ENCODE measurements at regions not wholly inside any gene's neighbourhood (a gene's known extent, or its start where the extent isn't known, plus 50 kb on each side); places are given as distances from the start of the nearest gene placed in this dataset.

- TF ChIP-seq SIN3A (IDR thresholded peaks at IDR 0.05; ENCODE audit: borderline replicate concordance, insufficient read depth, low read length) (no peak), FOXP2 (optimal IDR thresholded peaks at IDR 0.05; ENCODE audit: borderline replicate concordance, extremely low read depth, extremely low read length, insufficient read depth) (no peak), POLR2AphosphoS5 (IDR thresholded peaks at IDR 0.05; ENCODE audit: low read depth, low read length) (no peak), TAF1 (IDR thresholded peaks at IDR 0.05; ENCODE audit: borderline replicate concordance, insufficient read depth, low read length) (no peak)
- TF ChIP-seq, protein P1, sequence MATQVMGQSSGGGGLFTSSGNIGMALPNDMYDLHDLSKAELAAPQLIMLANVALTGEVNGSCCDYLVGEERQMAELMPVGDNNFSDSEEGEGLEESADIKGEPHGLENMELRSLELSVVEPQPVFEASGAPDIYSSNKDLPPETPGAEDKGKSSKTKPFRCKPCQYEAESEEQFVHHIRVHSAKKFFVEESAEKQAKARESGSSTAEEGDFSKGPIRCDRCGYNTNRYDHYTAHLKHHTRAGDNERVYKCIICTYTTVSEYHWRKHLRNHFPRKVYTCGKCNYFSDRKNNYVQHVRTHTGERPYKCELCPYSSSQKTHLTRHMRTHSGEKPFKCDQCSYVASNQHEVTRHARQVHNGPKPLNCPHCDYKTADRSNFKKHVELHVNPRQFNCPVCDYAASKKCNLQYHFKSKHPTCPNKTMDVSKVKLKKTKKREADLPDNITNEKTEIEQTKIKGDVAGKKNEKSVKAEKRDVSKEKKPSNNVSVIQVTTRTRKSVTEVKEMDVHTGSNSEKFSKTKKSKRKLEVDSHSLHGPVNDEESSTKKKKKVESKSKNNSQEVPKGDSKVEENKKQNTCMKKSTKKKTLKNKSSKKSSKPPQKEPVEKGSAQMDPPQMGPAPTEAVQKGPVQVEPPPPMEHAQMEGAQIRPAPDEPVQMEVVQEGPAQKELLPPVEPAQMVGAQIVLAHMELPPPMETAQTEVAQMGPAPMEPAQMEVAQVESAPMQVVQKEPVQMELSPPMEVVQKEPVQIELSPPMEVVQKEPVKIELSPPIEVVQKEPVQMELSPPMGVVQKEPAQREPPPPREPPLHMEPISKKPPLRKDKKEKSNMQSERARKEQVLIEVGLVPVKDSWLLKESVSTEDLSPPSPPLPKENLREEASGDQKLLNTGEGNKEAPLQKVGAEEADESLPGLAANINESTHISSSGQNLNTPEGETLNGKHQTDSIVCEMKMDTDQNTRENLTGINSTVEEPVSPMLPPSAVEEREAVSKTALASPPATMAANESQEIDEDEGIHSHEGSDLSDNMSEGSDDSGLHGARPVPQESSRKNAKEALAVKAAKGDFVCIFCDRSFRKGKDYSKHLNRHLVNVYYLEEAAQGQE (IDR thresholded peaks at IDR 0.05; ENCODE audit: insufficient read depth in 1 of 2, low read depth in 2 of 2, low read length in 2 of 2) = no peak
Observed at GRCh38 chr16:64102654-64103053, 1019.2 kb downstream of the CDH11 start.

DNA sequence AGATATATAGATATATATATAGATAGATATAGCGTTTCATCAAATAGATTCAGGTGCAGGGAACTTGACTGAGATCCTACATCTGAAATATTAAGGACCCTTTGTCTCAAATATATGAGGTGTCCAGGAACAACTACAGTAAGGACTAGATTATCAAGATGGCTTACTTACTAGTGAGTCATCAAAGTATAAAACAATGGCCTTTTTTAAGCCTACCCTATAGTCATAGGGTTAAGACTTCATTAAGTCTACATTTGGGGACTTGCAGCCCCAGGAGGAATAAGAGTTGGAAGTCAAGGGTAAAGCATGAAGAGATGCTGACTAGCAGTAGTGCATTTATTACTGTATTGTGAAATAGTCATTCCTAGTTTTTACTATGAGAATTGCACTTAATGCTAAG, 1023.4 kb downstream of the CDH11 start:
- TF ChIP-seq POLR2AphosphoS5 (IDR thresholded peaks at IDR 0.05; ENCODE audit: low read depth, low read length) = no peak
- no peak for TF ChIP-seq TAF1 (IDR thresholded peaks at IDR 0.05; ENCODE audit: borderline replicate concordance, insufficient read depth, low read length)
- TF ChIP-seq, protein P1 (IDR thresholded peaks at IDR 0.05; ENCODE audit: insufficient read depth in 1 of 2, low read depth in 2 of 2, low read length in 2 of 2) = no peak
- no peak for TF ChIP-seq FOXP2 (optimal IDR thresholded peaks at IDR 0.05; ENCODE audit: borderline replicate concordance, extremely low read depth, extremely low read length, insufficient read depth)
- no peak for TF ChIP-seq SIN3A (IDR thresholded peaks at IDR 0.05; ENCODE audit: borderline replicate concordance, insufficient read depth, low read length)

DNA sequence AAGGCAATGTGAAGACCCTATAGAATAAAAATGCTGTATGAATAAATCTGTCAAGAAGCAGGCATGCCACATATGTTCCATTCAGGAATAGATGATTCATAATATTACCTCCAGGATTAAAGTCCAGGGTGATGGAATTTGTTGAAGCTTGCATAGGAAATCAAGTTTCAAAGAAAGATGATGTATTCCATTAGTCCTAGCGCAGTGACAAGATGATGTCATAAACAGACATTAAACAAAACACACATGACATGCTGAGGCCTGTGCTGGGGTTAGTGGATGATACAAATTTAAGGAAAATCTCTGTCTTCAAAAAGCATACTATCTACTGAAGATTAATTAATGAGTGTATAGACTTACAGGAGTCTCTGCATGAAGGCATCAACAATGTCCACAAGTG, 1025.2 kb downstream of the CDH11 start:
- TF ChIP-seq POLR2AphosphoS5 (IDR thresholded peaks at IDR 0.05; ENCODE audit: low read depth, low read length) (no peak), FOXP2 (optimal IDR thresholded peaks at IDR 0.05; ENCODE audit: borderline replicate concordance, extremely low read depth, extremely low read length, insufficient read depth) (no peak), TAF1 (IDR thresholded peaks at IDR 0.05; ENCODE audit: borderline replicate concordance, insufficient read depth, low read length) (no peak), SIN3A (IDR thresholded peaks at IDR 0.05; ENCODE audit: borderline replicate concordance, insufficient read depth, low read length) (no peak)
- TF ChIP-seq, protein P1 (IDR thresholded peaks at IDR 0.05; ENCODE audit: insufficient read depth in 1 of 2, low read depth in 2 of 2, low read length in 2 of 2) = no peak

DNA sequence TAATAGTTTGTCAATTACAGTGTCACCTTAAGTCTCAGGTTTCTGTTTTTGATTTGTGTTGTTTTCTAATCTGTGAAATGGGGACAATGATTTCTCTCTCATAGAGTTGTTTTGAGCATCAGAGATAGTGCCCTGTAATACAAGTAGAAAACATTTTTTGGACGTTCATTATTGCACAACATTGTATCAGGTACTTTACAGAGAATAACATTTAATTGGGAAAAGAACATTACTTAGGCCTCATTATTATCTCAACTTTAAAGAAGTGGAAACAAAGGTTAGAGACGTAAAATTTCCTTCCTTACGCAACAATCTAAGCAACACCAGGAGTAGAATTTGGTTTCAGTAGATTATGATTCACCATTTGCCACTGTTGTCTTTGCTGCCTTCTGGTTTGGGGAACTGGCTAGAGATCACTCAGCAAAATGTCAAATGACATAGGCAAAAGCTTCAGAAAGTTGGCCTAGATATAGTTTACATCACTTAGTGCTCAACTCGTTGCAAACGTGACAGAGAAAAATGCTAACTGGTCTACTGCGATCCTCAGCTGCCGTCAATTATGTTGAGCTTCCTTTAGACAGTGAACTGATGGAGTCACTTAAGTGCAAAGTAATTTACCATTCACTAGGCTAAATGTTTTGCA, 1026.8 kb downstream of the CDH11 start:
- TF ChIP-seq SIN3A (IDR thresholded peaks at IDR 0.05; ENCODE audit: borderline replicate concordance, insufficient read depth, low read length) (no peak), FOXP2 (optimal IDR thresholded peaks at IDR 0.05; ENCODE audit: borderline replicate concordance, extremely low read depth, extremely low read length, insufficient read depth) (no peak), POLR2AphosphoS5 (IDR thresholded peaks at IDR 0.05; ENCODE audit: low read depth, low read length) (no peak), TAF1 (IDR thresholded peaks at IDR 0.05; ENCODE audit: borderline replicate concordance, insufficient read depth, low read length) (no peak)
- TF ChIP-seq, protein P1 (IDR thresholded peaks at IDR 0.05; ENCODE audit: insufficient read depth in 1 of 2, low read depth in 2 of 2, low read length in 2 of 2) = no peak

All from PFSK-1 (cell line).